ENCODE measurements at regions not wholly inside any gene's neighbourhood (a gene's known extent, or its start where the extent isn't known, plus 50 kb on each side); places are given as distances from the start of the nearest gene placed in this dataset.
"Not testable (repeated sequence)": the region's sequence is repeated elsewhere in the genome, so short reads cannot be mapped to it uniquely, and the experiment has no call there.

GRCh38 chr13:87172166-87172835 lies 498.9 kb upstream of the SLITRK5 start (continued):
- TF ChIP-seq THAP9 (CRISPR knock-in tag; IDR thresholded peaks at IDR 0.05; ENCODE audit: borderline replicate concordance) (no peak), ZMYM2 (CRISPR knock-in tag; IDR thresholded peaks at IDR 0.05) (no peak), SP140L (CRISPR knock-in tag; IDR thresholded peaks at IDR 0.05; ENCODE audit: borderline replicate concordance) (no peak), ZBTB14 (CRISPR knock-in tag; IDR thresholded peaks at IDR 0.05) (no peak), NFKB2 (CRISPR knock-in tag; IDR thresholded peaks at IDR 0.05; ENCODE audit: borderline replicate concordance) (no peak)

- H3K27ac ChIP-seq (ENCODE audit: extremely low read length, insufficient read depth, low read length); H4K20me1 ChIP-seq (ENCODE audit: insufficient read depth, low read length); FAIRE-seq; H3K79me2 ChIP-seq (ENCODE audit: insufficient read depth, low read length); H3K4me1 ChIP-seq (ENCODE audit: insufficient read depth, low read length); H3K4me3 ChIP-seq (replicated peaks in 1 of 3; ENCODE audit: insufficient read depth in 1 of 3, low read depth in 2 of 3, low read length in 3 of 3); intact Hi-C loops (cut with micrococcal nuclease; ENCODE audit: unreplicated experiment); H3K9me3 ChIP-seq (ENCODE audit: low read length); CTCF ChIA-PET (ENCODE audit: low intra/inter-chr PET ratio, low total read pairs); H3K9ac ChIP-seq (ENCODE audit: insufficient read depth, low read depth, low read length); H3K27me3 ChIP-seq (ENCODE audit: control insufficient read depth in 1 of 2, insufficient read depth in 2 of 2, low read length in 2 of 2); DNase-seq (ENCODE audit: low spot score); H3K4me2 ChIP-seq (ENCODE audit: low read depth, low read length); in situ Hi-C loops (cut with HindIII; ENCODE audit: extremely low pct_ligation_motif_present, low pct_unique_long_range_greater_than_20kb); H2AFZ ChIP-seq (ENCODE audit: low read length); H3K36me3 ChIP-seq (replicated peaks in 1 of 2; ENCODE audit: control insufficient read depth in 1 of 2, insufficient read depth in 2 of 2, low read length in 2 of 2); BruUV-seq (replicated peaks); ATAC-seq; POLR2A ChIA-PET: not testable (repeated sequence)
- WGBS (ENCODE audit: low lambda C conversion rate) = 46% methylated on average over 6 of the region's 6 CpGs
These were observed 486.0 kb upstream of the SLITRK5 start for GRCh38 chr13:87185138-87185537.

- intact Hi-C loops (cut with micrococcal nuclease; ENCODE audit: unreplicated experiment); CTCF ChIA-PET (ENCODE audit: low intra/inter-chr PET ratio, low total read pairs); DNase-seq (ENCODE audit: low spot score); H2AFZ ChIP-seq (ENCODE audit: low read length); H3K36me3 ChIP-seq (replicated peaks in 1 of 2; ENCODE audit: control insufficient read depth in 1 of 2, insufficient read depth in 2 of 2, low read length in 2 of 2); BruUV-seq (replicated peaks); FAIRE-seq; H3K4me2 ChIP-seq (ENCODE audit: low read depth, low read length); H3K9me3 ChIP-seq (ENCODE audit: low read length); H3K9ac ChIP-seq (ENCODE audit: insufficient read depth, low read depth, low read length); H3K4me3 ChIP-seq (replicated peaks in 1 of 3; ENCODE audit: insufficient read depth in 1 of 3, low read depth in 2 of 3, low read length in 3 of 3); POLR2A ChIA-PET; H4K20me1 ChIP-seq (ENCODE audit: insufficient read depth, low read length); H3K79me2 ChIP-seq (ENCODE audit: insufficient read depth, low read length); ATAC-seq; H3K27ac ChIP-seq (ENCODE audit: extremely low read length, insufficient read depth, low read length); H3K4me1 ChIP-seq (ENCODE audit: insufficient read depth, low read length); in situ Hi-C loops (cut with HindIII; ENCODE audit: extremely low pct_ligation_motif_present, low pct_unique_long_range_greater_than_20kb); H3K27me3 ChIP-seq (ENCODE audit: control insufficient read depth in 1 of 2, insufficient read depth in 2 of 2, low read length in 2 of 2): not testable (repeated sequence)
- WGBS (ENCODE audit: low lambda C conversion rate) = 27% methylated on average over 4 of the region's 4 CpGs
These were observed 484.5 kb upstream of the SLITRK5 start for GRCh38 chr13:87186647-87187046.

GRCh38 chr13:87191485-87191884 lies 479.7 kb upstream of the SLITRK5 start:
- H3K36me3 ChIP-seq (replicated peaks in 1 of 2; ENCODE audit: control insufficient read depth in 1 of 2, insufficient read depth in 2 of 2, low read length in 2 of 2); H2AFZ ChIP-seq (ENCODE audit: low read length); FAIRE-seq; CTCF ChIA-PET (ENCODE audit: low intra/inter-chr PET ratio, low total read pairs); ATAC-seq; H4K20me1 ChIP-seq (ENCODE audit: insufficient read depth, low read length); POLR2A ChIA-PET; H3K9me3 ChIP-seq (ENCODE audit: low read length); H3K79me2 ChIP-seq (ENCODE audit: insufficient read depth, low read length); H3K4me2 ChIP-seq (ENCODE audit: low read depth, low read length); H3K9ac ChIP-seq (ENCODE audit: insufficient read depth, low read depth, low read length); BruUV-seq (replicated peaks); H3K27ac ChIP-seq (ENCODE audit: extremely low read length, insufficient read depth, low read length); H3K27me3 ChIP-seq (ENCODE audit: control insufficient read depth in 1 of 2, insufficient read depth in 2 of 2, low read length in 2 of 2); H3K4me3 ChIP-seq (replicated peaks in 1 of 3; ENCODE audit: insufficient read depth in 1 of 3, low read depth in 2 of 3, low read length in 3 of 3); in situ Hi-C loops (cut with HindIII; ENCODE audit: extremely low pct_ligation_motif_present, low pct_unique_long_range_greater_than_20kb); DNase-seq (ENCODE audit: low spot score); intact Hi-C loops (cut with micrococcal nuclease; ENCODE audit: unreplicated experiment); H3K4me1 ChIP-seq (ENCODE audit: insufficient read depth, low read length): not testable (repeated sequence)
- 8% methylated on average over 8 of the region's 8 CpGs for WGBS (ENCODE audit: low lambda C conversion rate)

All from HepG2 (cell line).